GM12801 (cell line): ENCODE measurements at regions not wholly inside any gene's neighbourhood (a gene's known extent, or its start where the extent isn't known, plus 50 kb on each side); places are given as distances from the start of the nearest gene placed in this dataset.

Source experiments
- TF ChIP-seq, protein P1 (sequence below): IDR thresholded peaks from one replicate; pipeline ENCODE4 v1.5.1; 2011; ENCODE audit warnings: control low read depth; ENCODE audit not compliant: insufficient read length; ENCODE audit errors: extremely low read depth

DNA sequence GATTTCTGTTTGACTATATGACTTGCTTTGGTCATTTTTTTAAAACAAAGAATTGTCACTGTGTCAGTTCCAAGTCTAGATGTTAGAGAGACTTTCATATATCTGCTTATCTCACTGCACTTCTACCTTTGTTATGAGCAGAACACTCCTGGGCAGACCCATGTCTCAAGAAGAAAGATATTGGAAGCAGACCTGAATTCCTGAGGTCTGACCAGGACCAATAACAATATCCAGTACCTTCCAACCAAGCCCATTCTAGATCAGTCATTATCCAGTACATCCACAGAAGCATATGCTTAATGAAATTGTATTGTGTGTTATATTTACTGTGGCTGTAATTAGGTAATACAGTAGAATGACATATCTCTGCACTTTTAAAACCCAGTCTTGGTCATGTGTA is 811.3 kb upstream of the GBE1 start:
- TF ChIP-seq, protein P1, sequence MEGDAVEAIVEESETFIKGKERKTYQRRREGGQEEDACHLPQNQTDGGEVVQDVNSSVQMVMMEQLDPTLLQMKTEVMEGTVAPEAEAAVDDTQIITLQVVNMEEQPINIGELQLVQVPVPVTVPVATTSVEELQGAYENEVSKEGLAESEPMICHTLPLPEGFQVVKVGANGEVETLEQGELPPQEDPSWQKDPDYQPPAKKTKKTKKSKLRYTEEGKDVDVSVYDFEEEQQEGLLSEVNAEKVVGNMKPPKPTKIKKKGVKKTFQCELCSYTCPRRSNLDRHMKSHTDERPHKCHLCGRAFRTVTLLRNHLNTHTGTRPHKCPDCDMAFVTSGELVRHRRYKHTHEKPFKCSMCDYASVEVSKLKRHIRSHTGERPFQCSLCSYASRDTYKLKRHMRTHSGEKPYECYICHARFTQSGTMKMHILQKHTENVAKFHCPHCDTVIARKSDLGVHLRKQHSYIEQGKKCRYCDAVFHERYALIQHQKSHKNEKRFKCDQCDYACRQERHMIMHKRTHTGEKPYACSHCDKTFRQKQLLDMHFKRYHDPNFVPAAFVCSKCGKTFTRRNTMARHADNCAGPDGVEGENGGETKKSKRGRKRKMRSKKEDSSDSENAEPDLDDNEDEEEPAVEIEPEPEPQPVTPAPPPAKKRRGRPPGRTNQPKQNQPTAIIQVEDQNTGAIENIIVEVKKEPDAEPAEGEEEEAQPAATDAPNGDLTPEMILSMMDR, result no peak

DNA sequence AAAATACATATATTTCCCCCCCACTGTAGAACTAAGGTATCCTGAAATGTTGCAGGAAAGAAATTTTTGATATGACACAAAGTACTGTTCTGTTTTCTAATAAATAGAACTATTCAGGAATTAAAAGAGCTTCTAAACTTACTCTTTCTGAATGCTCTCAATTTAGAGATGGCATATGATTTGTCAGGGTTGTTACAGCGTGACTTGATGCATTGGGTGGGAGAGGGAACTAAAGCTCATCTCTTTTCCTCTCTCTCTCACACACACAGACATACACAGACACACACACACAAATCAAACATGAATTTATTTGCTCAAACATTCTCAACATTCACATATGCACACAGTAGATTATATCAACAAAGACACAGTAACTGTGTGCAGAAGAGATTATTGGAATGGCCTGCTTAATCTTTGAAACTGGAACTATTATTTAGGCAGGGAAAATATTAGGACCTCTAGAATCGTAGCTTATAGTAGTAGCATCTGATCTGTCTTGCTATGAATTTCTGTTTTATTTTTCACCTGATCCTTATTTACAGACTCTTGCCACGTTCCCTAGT is 807.4 kb upstream of the GBE1 start:
- TF ChIP-seq, protein P1, result no peak

DNA sequence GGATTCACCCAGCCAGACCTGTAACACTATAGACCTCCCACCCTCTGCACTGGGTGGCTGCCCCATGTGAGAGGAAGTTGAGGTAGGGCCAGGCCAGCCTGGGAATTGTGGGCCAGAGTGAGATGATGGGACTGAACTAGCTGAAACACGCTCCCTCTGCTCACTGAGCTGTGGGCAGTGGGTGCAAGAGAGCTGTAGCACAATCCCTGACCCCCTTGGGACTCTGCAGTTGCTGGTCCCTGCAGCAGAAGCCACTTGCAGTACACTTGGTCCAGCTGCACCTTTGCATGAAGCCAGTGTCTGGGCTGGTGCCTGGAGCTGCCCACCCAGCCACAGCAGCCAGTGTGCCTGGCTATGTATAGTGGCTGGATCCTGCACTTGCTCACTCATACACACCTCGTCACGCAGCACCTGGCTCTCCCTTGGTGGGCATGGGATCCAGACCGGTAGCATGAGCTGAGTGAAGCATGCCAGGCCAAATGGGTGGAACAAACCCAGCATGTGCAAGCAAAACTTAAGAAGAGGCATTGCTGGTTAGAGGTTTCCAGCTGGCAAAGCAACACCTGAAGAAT is 805.7 kb upstream of the GBE1 start:
- TF ChIP-seq, protein P1, result no peak

DNA sequence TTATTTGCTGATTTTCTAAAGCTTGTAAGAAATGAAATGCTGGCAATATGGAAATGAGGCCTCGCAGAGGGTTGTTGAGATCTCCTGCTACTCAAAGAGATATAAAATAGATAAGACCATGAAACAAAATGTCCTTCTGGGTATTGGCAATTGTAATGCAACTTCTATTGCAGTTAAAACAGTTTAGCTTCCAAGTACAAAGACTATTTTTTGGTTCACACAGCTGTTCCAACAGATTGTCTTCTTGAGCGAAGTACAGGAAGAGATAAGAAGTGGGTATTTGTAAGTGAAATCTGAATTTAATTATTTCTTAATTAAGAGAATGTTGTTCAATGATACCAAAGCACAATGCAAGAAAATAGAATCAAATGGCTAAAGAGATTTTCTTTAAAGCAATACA is 801.5 kb upstream of the GBE1 start:
- TF ChIP-seq, protein P1, result no peak

DNA sequence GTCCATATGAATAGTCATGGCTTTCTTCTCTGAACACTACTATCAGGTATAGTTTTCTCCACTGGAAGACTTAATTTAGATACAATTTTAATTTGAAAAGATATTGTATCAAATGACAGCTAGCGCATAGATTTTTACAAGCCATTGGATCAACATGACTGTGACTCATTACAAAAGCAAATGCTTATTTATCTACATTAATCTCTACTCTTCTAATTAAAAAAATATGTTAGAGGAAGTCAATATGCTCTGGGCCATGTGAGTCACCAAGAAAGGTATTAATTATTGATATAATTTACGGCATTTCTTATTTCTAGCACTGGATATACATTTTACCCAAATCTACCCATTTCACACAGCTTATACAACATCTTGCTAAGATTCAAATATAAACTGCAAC is 800.3 kb upstream of the GBE1 start:
- TF ChIP-seq, protein P1, result no peak

DNA sequence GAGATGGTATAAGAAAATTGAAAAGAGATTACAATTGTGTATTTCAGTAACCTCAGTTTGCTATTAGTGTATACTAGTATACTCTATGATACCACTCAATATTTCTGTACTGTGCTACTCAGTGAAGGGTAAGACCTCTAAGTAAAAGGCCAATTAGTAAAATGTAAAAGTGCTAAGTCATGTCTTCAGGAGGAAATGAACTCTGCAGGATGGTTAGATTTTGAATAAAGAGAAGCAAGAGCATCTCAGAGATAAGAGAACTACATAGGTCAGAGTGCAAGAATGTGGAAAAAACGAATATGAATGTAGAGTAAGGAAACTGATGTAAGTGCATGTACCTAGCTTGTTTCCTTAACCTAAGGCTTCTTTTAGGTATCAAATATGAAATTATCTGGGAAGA is 796.6 kb upstream of the GBE1 start:
- TF ChIP-seq, protein P1, result no peak

DNA sequence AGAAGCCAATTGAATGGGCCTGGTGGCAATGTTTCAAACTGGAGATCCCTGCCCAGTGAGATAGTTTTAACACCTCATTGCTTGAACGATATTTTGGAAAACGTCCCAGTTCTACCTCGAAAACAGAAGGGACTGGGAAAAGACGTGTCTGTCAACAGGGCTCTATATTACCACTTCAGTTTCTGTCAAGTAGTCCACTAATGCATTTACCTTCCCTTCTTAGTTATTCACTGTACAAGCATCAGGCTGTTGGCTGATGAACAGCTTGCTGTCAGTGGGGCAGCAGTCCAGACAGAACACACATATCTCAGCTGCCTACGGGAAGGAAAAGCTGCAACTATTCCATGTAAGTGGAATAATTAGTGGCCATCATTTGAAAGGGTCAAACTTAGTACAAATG is 794.7 kb upstream of the GBE1 start:
- TF ChIP-seq, protein P1, result no peak
